ENCODE measurements at regions not wholly inside any gene's neighbourhood (a gene's known extent, or its start where the extent isn't known, plus 50 kb on each side); places are given as distances from the start of the nearest gene placed in this dataset.

DNA sequence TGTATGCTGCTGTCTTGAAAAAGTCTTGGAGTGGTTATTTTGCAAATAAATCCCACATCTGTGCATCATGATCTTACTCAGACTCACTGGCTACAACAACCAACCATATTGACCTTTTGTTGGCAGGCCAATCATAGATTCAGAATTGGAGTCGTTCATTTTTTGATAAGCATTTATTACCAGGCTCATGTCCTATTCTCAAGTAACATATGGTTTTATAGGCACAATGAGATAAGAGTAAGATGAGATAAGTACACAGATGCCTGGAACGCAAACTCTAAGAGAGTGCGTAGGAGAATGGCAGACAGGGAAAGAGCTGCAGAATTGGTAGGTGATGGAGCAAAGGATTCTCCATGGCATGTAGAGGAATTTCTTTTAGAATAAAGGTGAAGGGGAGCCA is 71.6 kb upstream of the SLC5A12 start:
- TF ChIP-seq, protein P1, sequence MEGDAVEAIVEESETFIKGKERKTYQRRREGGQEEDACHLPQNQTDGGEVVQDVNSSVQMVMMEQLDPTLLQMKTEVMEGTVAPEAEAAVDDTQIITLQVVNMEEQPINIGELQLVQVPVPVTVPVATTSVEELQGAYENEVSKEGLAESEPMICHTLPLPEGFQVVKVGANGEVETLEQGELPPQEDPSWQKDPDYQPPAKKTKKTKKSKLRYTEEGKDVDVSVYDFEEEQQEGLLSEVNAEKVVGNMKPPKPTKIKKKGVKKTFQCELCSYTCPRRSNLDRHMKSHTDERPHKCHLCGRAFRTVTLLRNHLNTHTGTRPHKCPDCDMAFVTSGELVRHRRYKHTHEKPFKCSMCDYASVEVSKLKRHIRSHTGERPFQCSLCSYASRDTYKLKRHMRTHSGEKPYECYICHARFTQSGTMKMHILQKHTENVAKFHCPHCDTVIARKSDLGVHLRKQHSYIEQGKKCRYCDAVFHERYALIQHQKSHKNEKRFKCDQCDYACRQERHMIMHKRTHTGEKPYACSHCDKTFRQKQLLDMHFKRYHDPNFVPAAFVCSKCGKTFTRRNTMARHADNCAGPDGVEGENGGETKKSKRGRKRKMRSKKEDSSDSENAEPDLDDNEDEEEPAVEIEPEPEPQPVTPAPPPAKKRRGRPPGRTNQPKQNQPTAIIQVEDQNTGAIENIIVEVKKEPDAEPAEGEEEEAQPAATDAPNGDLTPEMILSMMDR (IDR thresholded peaks at IDR 0.05 in 2 of 3, conservative IDR thresholded peaks at IDR 0.05 in 1 of 3; ENCODE audit: borderline replicate concordance in 1 of 3, insufficient read depth in 1 of 3, low read depth in 2 of 3, low read length in 2 of 3): no peak
- no peak for TF ChIP-seq ZFX (IDR thresholded peaks at IDR 0.05)
- TF ChIP-seq EZH2phosphoT487 (IDR thresholded peaks at IDR 0.05; ENCODE audit: borderline replicate concordance): no peak
- no peak for TF ChIP-seq ELF1 (IDR thresholded peaks at IDR 0.05; ENCODE audit: borderline replicate concordance, low read depth)
- no peak for TF ChIP-seq POLR2A (IDR thresholded peaks at IDR 0.05; ENCODE audit: borderline replicate concordance, extremely low read depth, insufficient read depth, insufficient read length)
- TF ChIP-seq POLR2AphosphoS5 (IDR thresholded peaks at IDR 0.05; ENCODE audit: low read depth, low read length): no peak

Measured in HCT116 (cell line).